Right renal pelvis (tissue), 4 donors: ENCODE measurements at regions not wholly inside any gene's neighbourhood (a gene's known extent, or its start where the extent isn't known, plus 50 kb on each side); places are given as distances from the start of the nearest gene placed in this dataset.

Source experiments
- DNase-seq, 4 donors: peaks; one replicate each; pipeline ENCODE4 v3.0.0-alpha.2; 2013; ENCODE audit warnings: low read depth in 4 of 4, low spot score in 3 of 4, missing footprints in 1 of 4

- DNase-seq: no peak
These were observed 363.5 kb downstream of the PCDH20 start for GRCh38 chr13:61052175-61052574.

- no peak for DNase-seq
These were observed 370.4 kb downstream of the PCDH20 start for GRCh38 chr13:61045251-61045650.

DNA sequence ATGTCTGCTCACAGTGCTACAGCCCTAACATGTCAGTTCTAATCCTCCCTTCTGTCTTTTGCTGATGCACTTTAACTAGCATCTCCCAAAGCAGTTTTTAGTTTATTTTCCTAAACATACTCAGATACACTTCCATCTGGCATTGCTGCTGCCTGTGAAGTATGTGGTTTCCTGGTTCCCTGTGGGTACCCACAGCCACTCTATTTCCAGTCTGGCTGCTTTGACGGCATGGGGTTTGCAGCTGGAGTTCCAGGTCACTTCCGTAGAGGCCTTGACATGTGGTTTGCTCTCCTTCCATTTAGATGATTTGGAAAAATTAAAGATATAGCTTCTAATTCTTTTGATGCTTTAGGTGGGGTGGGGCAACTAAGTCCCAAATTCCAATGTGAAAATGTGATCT, 375.5 kb downstream of the PCDH20 start:
- DNase-seq: no peak

GRCh38 chr13:61039302-61039701, 376.3 kb downstream of the PCDH20 start:
- no peak for DNase-seq

GRCh38 chr13:61036715-61037114, 378.9 kb downstream of the PCDH20 start:
- DNase-seq: no peak

DNA sequence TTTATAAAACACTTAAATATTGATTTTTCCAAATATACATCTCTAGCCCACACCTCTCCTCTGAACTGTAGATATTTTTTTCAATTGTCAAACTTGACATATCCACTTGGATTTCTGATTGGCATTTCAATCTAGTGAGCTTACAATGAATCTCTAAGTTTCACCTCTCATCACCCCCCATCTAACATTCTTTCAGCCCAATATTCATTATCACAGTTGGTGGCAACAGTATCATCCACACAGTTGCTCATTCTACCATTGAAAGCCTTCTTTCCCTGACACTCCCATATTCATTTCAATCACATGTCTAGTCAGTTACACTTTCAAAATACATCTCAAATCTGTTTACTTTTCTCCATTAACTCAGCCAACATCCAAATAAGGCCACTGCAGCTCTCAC, 385.2 kb downstream of the PCDH20 start:
- no peak for DNase-seq

DNA sequence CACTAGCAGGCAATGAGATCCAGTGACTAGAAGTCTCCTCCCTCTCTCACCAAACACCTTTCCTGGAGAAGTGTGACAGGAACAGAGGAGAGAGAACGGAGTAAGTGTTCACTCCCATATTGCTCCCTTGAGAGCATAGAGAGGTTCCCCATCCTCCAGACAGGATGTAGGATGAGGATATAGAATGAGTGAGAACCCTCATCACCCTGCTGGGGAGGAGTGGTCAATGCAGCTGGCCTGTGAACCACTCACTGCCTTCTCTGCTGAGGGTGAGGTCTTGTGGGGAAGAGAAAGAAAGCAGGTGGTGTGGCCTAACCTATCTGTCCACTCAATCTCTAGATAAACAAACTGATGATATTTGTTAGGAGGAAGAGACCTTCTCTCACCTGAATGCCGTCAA, 386.6 kb downstream of the PCDH20 start:
- no peak for DNase-seq

DNA sequence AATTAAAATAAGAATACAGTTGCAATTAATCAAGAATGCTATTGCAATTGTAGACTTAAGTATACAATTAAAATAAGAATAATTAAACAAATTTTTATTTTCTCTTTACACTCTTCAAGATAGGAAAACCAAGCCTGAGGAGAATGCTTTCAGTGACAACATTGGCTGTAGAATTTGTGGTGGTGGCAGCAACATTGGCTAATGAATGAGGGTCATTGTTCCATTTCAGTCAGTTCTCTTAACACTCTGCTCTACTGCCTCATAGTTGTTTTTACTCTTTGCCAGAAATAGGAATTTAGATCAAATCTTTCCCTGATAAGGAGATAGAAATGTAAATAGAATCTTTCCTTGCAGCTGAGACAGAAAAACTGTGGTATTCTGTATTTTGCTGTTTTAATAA, 391.6 kb downstream of the PCDH20 start:
- no peak for DNase-seq

DNA sequence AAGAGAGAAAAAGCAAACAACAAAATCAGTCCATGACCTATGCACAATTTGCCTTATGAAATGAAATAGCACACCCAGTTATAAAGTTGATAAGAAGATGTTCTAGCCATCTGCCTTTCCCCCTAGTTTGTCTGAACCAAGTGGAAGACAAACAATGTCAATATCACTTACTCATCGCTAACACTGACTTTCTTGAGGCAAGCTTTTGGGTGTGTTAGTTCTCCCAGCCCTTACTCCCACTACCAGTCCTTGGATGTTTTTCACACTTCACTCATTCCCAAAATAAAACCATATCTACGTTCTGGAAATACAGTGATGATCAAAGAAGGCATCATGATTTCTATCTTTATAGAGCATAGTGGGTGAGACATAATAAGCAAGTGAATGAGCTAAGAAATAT, 393.8 kb downstream of the PCDH20 start:
- DNase-seq: no peak

DNA sequence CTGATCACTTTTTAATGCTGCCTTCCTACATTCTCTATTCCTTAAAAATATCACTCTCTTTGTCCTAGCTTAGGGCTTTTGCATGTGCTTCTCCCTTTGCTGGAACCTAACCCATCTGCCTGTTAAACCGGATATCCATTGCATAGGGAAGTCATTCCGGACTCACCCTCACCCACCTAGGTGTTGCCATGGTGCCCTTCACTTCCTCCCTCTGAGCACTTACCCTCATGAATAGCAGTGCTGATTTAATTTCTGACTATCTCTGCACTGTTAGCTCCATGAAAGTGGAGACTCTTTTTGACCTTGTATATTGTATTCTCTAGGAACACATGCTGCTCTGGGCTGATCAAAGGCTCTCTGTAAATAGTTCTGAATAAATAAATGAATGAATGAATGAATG, 401.9 kb downstream of the PCDH20 start:
- no peak for DNase-seq

DNA sequence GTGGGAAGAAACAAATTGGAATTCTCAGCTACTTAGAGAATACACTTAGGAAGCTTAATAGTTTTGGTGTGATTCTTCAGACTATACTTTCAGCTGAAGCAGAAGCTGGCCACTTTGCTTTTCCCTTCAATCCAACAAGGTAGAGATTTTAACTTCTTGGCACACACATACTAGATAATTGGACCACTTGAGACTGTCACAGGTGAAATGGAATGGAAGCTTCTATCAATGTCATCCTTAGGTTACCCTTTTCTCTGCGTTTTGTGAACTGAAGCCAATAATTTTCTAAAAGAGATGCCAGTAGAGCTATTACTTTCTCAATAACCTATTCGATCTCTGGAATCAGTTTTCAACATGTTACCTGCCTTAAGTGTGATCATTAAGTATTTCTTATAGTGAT, 405.3 kb downstream of the PCDH20 start:
- no peak for DNase-seq

DNA sequence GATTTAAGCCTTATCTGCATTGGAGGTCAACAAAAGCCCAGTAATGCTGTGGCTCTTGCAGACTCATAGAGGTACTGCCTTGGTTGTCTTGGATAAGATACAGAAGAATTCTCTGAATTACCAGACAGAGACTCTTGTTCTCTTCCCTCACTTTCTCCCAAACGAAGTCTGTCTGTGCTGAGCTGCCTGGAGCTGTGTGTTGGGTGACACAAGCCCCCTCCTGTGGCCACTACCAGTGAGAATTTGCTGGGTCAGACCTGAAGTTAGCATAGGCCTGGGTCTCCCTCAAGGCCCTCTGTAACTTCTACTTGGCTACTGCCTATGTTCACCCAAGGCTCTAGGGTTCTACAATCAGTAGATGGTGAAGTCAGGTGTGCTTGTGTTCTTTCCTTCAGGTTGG, 413.0 kb downstream of the PCDH20 start:
- no peak for DNase-seq

DNA sequence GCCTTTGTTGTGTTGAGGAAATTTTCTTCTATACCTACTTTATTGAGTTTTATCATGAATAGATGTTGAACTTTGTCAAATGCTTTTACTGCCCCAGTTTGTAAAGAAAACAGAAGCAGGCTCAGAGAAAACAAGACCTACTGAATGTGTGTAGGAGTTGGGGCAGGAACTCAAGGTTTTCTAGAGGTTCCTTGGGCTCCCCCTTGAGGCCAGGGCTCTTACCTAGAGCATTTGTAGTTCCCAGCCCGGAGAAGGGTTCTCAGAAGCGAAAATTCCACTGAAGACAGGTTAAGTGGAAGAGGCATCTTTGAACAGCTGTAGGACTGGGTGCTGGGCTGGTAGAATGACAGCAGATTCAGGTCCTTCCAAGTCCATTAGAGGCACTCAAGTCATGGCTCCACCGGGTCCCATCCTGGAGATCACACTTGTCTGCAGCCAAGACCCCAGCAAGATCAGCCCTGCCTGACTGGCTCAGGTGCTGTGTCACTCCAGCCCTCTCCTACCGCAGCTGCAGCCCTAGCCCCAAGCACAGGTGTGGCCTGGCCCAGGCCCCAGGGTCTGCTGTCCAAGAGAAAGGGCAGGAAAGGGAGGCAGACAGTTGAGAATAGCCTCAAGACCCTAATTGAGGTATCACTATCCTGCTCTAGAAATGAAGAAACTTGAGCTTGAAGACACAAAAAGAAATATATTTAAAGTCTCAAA, 425.5 kb downstream of the PCDH20 start:
- no peak for DNase-seq

GRCh38 chr13:60986301-60986700, 429.3 kb downstream of the PCDH20 start:
- no peak for DNase-seq

GRCh38 chr13:60981407-60981806, 434.2 kb downstream of the PCDH20 start:
- DNase-seq: no peak

GRCh38 chr13:60976367-60976766, 439.3 kb downstream of the PCDH20 start:
- no peak for DNase-seq

GRCh38 chr13:60974296-60974695, 441.4 kb downstream of the PCDH20 start:
- DNase-seq: no peak

- no peak for DNase-seq
These were observed 442.1 kb downstream of the PCDH20 start for GRCh38 chr13:60973529-60973928.

DNA sequence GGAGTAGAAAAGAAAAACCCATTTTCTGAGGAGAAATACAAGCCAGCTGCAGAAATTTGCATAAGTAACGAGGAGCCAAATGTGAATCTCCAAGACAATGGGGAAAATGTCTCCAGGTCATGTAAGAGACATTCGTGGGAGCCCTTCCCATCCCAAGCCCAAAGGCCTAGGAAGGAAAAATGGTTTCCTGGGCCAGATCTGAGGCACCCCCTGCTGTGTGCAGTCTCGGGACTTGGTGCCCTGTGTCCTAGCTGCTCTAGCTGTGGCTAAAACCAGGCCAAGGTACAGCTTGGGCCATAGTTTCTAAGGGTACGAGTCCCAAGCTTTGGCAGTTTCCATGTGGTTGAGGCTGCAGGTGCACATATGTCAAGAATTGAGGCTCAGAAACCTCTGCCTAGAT, 444.9 kb downstream of the PCDH20 start:
- DNase-seq: no peak

DNA sequence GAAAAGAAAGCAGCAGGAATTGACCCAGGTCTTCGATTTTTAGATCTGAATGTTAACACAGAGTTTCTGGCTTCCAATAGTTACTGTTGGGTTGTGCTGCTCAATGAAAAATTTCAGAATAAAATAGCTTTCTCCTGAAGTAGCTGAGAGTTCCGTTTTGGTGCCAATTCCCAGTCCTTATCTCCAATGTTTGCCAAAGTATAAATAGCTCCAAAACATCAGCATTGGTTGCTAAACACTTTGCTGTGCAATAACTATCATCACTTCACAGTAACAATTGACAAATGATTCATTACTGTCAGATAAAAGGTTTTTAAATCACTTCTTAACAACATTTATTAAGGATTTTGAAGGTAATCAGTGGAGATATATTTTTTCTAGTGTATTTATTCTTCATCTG, 446.0 kb downstream of the PCDH20 start:
- DNase-seq: no peak

DNA sequence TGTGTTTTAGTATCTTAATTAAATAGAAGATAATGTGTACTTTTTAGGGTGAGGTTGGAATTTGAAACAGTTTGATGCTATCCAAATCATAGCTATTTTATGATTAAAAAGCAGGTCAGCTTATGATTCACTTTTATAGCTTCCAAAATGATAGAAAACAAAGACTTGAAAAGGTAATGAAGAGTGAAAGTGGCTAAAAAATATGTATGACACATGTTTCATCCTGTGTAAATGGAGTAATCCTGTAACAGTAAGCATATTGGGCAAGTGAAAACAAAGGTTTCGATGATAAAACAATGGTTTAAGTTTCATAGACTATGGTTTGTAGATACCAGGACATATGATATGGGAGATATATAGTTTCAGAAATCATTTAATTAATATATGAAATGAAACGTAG, 456.2 kb downstream of the PCDH20 start:
- no peak for DNase-seq

- no peak for DNase-seq
These were observed 457.8 kb downstream of the PCDH20 start for GRCh38 chr13:60957816-60958215.

- no peak for DNase-seq
These were observed 470.3 kb downstream of the PCDH20 start for GRCh38 chr13:60945396-60945795.
